Lower leg skin (tissue), 4 donors: ENCODE measurements at regions not wholly inside any gene's neighbourhood (a gene's known extent, or its start where the extent isn't known, plus 50 kb on each side); places are given as distances from the start of the nearest gene placed in this dataset.

ENCODE experiments used
- DNase-seq, 2 donors: peaks; one replicate each; pipeline ENCODE4 v3.0.0-alpha.2; 2019; ENCODE audit warnings: low spot score in 2 of 2
- H3K4me3 ChIP-seq: fragments of 200-600 bp; sonication (generic); 2 replicates; pipeline ENCODE4 v1.5.1; 2017; ENCODE audit warnings: mild to moderate bottlenecking, low read depth; ENCODE audit not compliant: poor library complexity, severe bottlenecking
- CTCF ChIP-seq, 3 donors: fragments of 450-650 bp; IDR thresholded peaks; one replicate each; pipeline ENCODE4 v1.5.1; 2016; ENCODE audit warnings: antibody characterized with exemption in 3 of 3, mild to moderate bottlenecking in 3 of 3, moderate library complexity in 2 of 3
- POLR2A ChIP-seq, 2 donors: fragments of 450-650 bp; IDR thresholded peaks; one replicate each; pipeline ENCODE4 v1.6.1; 2016 to 2017; ENCODE audit warnings: antibody characterized with exemption in 2 of 2, mild to moderate bottlenecking in 1 of 2, moderate library complexity in 1 of 2
- WGBS, 2 donors: methylation state at CpG; one replicate each; pipeline ENCODE4 v1.1.5; 2018; 5-methylcytosine and 5-hydroxymethylcytosine counted together
- intact Hi-C: fragments of 100-400 bp; cut with DNase I; formaldehyde crosslinking; loops from one replicate; pipeline ENCODE4 v1.15.0; 2023; ENCODE audit warnings: low total_unique reads

GRCh38 chr12:24582954-24583601 lies 365.8 kb downstream of the BCAT1 start:
- no peak overlapping the region for H3K4me3 ChIP-seq
- no peak for DNase-seq
- TF ChIP-seq POLR2A (IDR thresholded peaks at IDR 0.05) (no peak), CTCF (IDR thresholded peaks at IDR 0.05) (no peak)
- intact Hi-C loops = no loop called here
- 93 to 95% methylated on average over 18 of the region's 18 CpGs for WGBS, 2 donors

GRCh38 chr12:24574538-24574937 lies 374.4 kb downstream of the BCAT1 start:
- DNase-seq = no peak
- no peak for TF ChIP-seq CTCF (IDR thresholded peaks at IDR 0.05)
- TF ChIP-seq POLR2A (IDR thresholded peaks at IDR 0.05) = no peak
- no peak overlapping the region for H3K4me3 ChIP-seq
- intact Hi-C loops = no loop called here
- 49 to 57% methylated on average over 4 of the region's 4 CpGs for WGBS, 2 donors

GRCh38 chr12:24573621-24574020 lies 375.3 kb downstream of the BCAT1 start:
- DNase-seq = no peak
- TF ChIP-seq POLR2A (IDR thresholded peaks at IDR 0.05) (no peak), CTCF (IDR thresholded peaks at IDR 0.05) (no peak)
- H3K4me3 ChIP-seq = no peak overlapping the region
- intact Hi-C loops = no loop called here

- 46 to 60% methylated on average over 5 of the region's 5 CpGs for WGBS, 2 donors
- H3K4me3 ChIP-seq = no peak overlapping the region
- intact Hi-C loops = no loop called here
- TF ChIP-seq POLR2A (IDR thresholded peaks at IDR 0.05) = no peak
- no peak for TF ChIP-seq CTCF (IDR thresholded peaks at IDR 0.05)
- DNase-seq = no peak
Observed at GRCh38 chr12:24565300-24565699, 383.6 kb downstream of the BCAT1 start.

- WGBS, 2 donors = 0 to 1% methylated on average over 36 to 53 of the region's 54 CpGs
- H3K4me3 ChIP-seq = peak overlapping the region; percentile 38
- TF ChIP-seq POLR2A (IDR thresholded peaks at IDR 0.05) = no peak
- no peak for TF ChIP-seq CTCF (IDR thresholded peaks at IDR 0.05)
- intact Hi-C loops = no loop called here
- peak; percentile 29 to 87 for DNase-seq
Observed at GRCh38 chr12:24562771-24563431, 386.0 kb downstream of the BCAT1 start.
